Bronchial epithelial cell (primary cell): ENCODE measurements at regions not wholly inside any gene's neighbourhood (a gene's known extent, or its start where the extent isn't known, plus 50 kb on each side); places are given as distances from the start of the nearest gene placed in this dataset.
"Not testable (repeated sequence)": the region's sequence is repeated elsewhere in the genome, so short reads cannot be mapped to it uniquely, and the experiment has no call there.

ENCODE experiments used
- DNase-seq: peaks from one replicate; pipeline ENCODE4 v3.0.0-alpha.2; 2010; ENCODE audit warnings: low read depth
- FAIRE-seq: peaks from 2 replicates; lab custom pipeline; 2011; peaks lifted over from hg19 to GRCh38; lab: Jason Lieb, UNC
- H3K27me3 ChIP-seq: 2 replicates; pipeline ENCODE4 v1.5.1; 2011; ENCODE audit warnings: low read length; ENCODE audit not compliant: control insufficient read depth, insufficient read depth
- H3K36me3 ChIP-seq: 2 replicates; pipeline ENCODE4 v1.5.1; 2011; ENCODE audit warnings: low read length; ENCODE audit not compliant: control insufficient read depth, insufficient read depth
- H3K4me3 ChIP-seq: 2 replicates; pipeline ENCODE4 v1.5.1; 2011; ENCODE audit warnings: mild to moderate bottlenecking, low read depth, low read length, control low read depth
- TF ChIP-seq, protein P1 (sequence below): IDR thresholded peaks from 2 replicates; pipeline ENCODE4 v1.5.1; 2011; ENCODE audit warnings: mild to moderate bottlenecking, moderate library complexity, low read length, control low read depth, inconsistent platforms; ENCODE audit not compliant: insufficient read depth, severe bottlenecking

DNA sequence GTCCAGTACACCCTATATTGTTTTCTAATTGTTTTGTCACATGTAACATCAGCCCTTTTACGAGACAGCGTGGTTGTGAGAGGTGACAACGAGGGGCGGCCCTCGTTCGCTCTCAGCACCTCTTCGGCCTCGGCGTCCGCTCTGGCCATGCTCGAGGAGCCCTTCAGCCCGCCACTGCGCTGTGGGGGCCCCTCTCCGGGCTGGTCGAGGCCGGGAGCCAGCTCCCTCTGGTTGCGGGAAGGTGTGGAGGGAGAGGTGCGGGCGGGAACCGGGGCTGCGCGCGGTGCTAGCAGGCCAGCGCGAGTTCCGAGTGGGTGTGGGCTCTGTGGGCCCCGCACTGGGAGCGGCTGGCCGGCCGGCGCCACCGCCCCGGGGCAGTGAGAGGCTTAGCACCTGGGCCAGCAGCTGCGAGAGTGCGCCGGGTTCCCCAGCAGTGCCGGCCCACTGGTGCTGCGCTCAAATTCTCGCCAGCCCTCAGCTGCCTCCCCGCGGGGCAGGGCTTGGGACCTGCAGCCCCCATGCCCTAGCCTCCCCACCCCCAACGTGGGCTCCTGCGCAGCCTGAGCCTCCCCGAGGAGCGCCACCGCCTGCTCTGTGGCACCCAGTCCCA lies 145.0 kb downstream of the PSAT1 start:
- FAIRE-seq = no peak
- H3K36me3 ChIP-seq = no peaks in the 10 kb centered on the region
- DNase-seq = no peak
- TF ChIP-seq, protein P1, sequence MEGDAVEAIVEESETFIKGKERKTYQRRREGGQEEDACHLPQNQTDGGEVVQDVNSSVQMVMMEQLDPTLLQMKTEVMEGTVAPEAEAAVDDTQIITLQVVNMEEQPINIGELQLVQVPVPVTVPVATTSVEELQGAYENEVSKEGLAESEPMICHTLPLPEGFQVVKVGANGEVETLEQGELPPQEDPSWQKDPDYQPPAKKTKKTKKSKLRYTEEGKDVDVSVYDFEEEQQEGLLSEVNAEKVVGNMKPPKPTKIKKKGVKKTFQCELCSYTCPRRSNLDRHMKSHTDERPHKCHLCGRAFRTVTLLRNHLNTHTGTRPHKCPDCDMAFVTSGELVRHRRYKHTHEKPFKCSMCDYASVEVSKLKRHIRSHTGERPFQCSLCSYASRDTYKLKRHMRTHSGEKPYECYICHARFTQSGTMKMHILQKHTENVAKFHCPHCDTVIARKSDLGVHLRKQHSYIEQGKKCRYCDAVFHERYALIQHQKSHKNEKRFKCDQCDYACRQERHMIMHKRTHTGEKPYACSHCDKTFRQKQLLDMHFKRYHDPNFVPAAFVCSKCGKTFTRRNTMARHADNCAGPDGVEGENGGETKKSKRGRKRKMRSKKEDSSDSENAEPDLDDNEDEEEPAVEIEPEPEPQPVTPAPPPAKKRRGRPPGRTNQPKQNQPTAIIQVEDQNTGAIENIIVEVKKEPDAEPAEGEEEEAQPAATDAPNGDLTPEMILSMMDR = no peak
- no peaks in the 10 kb centered on the region for H3K27me3 ChIP-seq
- H3K4me3 ChIP-seq = no peak overlapping the region

DNA sequence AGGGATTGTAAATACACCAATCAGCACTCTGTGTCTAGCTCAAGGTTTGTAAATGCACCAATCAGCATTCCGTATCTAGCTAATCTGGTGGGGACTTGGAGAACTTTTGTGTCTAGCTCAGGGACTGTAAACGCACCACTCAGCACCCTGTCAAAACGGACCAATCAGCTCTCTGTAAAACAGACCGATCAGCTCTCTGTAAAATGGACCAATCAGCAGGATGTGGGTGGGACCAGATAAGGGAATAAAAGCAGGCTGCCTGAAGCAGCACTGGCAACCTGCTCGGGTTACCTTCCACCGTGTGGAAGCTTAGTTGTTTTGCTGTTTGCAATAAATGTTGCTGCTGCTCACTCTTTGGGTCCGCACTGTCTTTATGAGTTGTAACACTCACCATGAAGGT lies 145.7 kb downstream of the PSAT1 start:
- H3K4me3 ChIP-seq, FAIRE-seq, H3K36me3 ChIP-seq, DNase-seq, H3K27me3 ChIP-seq: not testable (repeated sequence)

DNA sequence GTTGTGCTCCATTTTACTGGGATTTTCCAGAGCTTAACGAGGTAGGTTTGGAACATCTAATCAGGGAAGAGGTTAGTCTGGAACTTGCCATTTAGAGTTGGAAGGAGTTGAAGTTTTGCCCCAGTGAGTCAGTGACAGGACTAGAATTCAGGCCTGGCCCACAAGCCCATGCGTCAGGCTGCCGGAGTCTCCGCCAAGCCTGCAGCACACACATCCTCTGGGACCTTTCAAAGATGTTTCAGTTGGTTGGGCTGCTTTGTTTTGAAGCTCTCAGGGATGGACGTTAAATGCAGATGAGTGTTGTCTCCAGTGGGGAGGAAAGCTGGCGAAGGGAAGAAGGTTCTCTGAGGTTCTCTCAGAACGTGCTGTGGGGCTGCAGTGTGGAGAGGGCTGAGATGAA lies 147.0 kb downstream of the PSAT1 start:
- TF ChIP-seq, protein P1 = no peak
- FAIRE-seq (no peak), DNase-seq (no peak)
- H3K27me3 ChIP-seq = no peaks in the 10 kb centered on the region
- no peaks in the 10 kb centered on the region for H3K36me3 ChIP-seq
- no peak overlapping the region for H3K4me3 ChIP-seq

DNA sequence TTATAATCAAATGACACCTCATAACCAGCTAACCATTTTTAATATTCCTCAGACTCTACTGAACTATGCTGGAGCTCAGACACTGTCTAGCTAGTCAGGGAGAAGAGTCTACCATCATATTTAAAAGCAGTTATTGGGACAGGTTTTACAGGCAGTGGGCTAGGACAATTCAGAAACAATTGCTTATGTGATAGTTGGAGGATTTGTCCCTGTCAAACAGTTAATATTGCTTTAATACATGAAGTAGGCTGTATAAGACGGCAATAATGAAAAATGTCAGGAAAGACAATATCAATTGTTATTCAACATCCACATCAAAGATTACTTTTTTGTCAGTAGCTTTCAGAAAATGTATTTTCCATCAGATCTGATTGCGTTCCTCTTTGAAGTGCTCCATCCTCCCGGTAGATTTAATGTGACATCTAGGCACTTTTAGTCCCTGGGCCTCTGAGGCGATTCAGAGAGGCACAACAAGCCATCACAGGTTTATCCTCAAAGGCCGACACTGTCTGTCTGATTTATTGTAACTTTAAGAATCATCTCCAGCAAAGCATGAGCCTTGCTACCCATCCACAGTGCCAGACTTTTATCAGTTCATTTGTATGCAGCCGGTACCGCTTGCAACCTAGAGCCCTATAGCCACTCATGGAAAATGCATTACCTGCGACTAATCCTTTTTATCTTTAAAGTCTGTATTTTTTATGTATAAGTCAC lies 152.2 kb downstream of the PSAT1 start:
- no peaks in the 10 kb centered on the region for H3K27me3 ChIP-seq
- FAIRE-seq = no peak
- TF ChIP-seq, protein P1 = no peak
- H3K4me3 ChIP-seq = no peak overlapping the region
- no peaks in the 10 kb centered on the region for H3K36me3 ChIP-seq
- no peak for DNase-seq

DNA sequence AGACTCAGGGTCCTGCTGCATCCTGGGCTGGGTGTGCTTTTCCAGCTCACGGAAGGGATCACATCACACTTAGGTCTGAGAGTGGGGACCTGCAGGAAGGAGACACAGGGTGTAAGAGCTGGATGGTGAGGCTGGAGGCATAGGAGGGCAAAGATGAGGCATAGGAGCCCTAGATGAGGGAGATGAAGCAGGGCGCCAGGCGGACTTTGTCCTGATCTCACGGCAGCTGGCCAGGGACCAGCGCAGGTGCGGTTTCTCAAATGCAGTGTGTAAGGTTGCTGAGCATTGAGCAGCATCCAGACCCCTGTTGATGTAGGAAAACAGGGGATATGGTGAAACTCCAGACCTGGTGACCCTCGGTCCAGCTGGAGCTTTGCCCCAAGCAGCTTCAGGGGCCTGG lies 156.5 kb downstream of the PSAT1 start:
- Histone ChIP-seq H3K36me3 (no peaks in the 10 kb centered on the region), H3K4me3 (no peak overlapping the region), H3K27me3 (no peaks in the 10 kb centered on the region)
- FAIRE-seq (no peak), DNase-seq (no peak)
- TF ChIP-seq, protein P1 = no peak

DNA sequence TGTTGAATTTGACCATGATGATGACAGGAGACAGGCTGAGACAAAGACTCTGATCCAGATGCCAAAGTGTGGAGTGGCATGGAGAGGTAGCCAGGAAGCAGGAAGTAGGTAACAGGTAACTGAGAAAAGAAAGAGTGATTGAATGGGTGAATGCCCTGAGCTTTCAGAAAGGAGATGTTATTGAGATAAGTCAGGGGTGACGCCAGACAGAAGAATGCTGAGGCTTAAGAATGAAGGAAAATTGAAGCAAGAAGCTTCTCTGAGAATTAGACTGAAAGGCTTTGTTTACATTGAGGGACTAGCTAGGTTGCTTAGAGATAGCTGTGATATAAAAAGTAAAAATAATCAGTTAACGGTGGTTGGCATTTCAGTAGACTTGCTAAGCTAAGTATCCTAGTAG lies 165.7 kb downstream of the PSAT1 start:
- TF ChIP-seq, protein P1 = no peak
- H3K4me3 ChIP-seq = no peak overlapping the region
- H3K36me3 ChIP-seq = no peaks in the 10 kb centered on the region
- H3K27me3 ChIP-seq = no peaks in the 10 kb centered on the region
- no peak for FAIRE-seq
- DNase-seq = peak; percentile 13
